GM13976 (cell line): ENCODE measurements at regions not wholly inside any gene's neighbourhood (a gene's known extent, or its start where the extent isn't known, plus 50 kb on each side); places are given as distances from the start of the nearest gene placed in this dataset.
"Not testable (repeated sequence)": the region's sequence is repeated elsewhere in the genome, so short reads cannot be mapped to it uniquely, and the experiment has no call there.

Experiments
- DNase-seq: peaks from one replicate; pipeline ENCODE4 v3.0.0; 2012; ENCODE audit warnings: low spot score
- in situ Hi-C: fragments of 300-500 bp; cut with MboI; formaldehyde crosslinking; loops from one replicate; pipeline ENCODE4 v1.12.0; 2022; ENCODE audit warnings: low sequenced_read_pairs, mixed read lengths, inconsistent platforms; ENCODE audit not compliant: unreplicated experiment
- TF ChIP-seq, protein P1 (sequence below): IDR thresholded peaks from 2 replicates; pipeline ENCODE4 v1.5.1; 2012; ENCODE audit warnings: borderline replicate concordance, mild to moderate bottlenecking; ENCODE audit not compliant: insufficient read depth; ENCODE audit errors: extremely low read depth, missing control alignments, control extremely low read depth

DNA sequence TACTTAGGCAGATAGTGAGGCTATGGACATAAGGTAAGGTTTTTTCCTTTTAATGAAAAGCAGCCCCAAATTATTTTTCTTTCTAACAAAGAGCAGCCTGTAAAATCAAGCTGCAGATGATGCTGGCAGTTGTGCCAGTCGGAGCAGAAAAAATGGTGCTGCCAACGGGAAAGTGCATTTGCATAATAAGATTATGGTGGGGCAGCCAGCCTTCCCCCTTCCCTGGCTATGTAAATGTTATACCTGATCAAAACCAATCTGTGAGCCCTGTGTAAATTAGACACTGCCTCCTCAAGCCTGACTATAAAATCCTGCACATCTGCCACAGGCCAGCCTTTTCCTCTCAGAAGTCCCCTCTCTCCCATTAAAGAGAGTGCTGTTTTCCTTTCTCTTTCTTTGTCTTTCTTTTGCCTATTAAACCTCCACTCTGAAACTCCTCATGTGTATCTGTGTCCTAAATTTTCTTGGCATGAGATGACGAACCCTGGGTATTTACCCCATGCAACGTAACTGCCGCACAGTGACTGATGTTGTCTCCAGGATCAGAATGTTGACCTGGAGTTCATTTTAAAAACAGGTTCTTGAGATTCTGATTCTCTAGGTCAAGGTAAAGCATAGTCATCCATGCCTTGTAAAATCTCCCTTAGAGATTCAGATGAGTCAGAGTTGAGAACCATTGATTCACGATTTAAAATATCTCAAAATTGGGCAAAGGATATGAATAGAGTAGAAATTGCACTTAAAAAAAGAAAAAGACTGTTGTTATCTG is 167.3 kb upstream of the C1GALT1 start:
- TF ChIP-seq, protein P1, sequence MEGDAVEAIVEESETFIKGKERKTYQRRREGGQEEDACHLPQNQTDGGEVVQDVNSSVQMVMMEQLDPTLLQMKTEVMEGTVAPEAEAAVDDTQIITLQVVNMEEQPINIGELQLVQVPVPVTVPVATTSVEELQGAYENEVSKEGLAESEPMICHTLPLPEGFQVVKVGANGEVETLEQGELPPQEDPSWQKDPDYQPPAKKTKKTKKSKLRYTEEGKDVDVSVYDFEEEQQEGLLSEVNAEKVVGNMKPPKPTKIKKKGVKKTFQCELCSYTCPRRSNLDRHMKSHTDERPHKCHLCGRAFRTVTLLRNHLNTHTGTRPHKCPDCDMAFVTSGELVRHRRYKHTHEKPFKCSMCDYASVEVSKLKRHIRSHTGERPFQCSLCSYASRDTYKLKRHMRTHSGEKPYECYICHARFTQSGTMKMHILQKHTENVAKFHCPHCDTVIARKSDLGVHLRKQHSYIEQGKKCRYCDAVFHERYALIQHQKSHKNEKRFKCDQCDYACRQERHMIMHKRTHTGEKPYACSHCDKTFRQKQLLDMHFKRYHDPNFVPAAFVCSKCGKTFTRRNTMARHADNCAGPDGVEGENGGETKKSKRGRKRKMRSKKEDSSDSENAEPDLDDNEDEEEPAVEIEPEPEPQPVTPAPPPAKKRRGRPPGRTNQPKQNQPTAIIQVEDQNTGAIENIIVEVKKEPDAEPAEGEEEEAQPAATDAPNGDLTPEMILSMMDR: no peak
- in situ Hi-C loops: no loop called here
- DNase-seq: no peak

DNA sequence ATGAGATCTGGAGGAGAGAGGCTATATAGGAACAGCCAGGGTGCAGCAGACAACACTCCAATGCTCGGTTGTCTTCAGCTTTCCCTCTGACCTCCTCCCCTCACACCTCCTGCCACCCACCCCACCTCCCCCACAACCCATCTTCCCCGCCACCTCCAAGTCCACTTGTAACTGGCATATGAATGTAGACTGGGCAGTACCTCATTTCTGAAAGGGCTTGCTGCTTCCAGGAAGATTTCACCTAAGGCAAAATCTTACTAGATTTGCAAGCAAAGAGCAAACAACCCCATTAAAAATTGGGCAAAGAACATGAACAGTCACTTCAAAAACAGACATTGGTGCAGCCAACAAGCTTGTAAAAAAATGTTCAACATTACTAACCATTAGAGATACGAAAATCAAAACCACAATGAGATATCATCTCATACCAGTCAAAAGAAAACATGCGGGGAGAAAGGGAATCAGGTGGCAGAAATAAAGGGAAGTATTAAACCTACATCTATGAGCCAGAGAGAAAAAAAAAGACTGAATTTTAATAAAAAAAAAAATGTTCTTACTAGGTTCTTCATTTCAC is 164.6 kb upstream of the C1GALT1 start:
- TF ChIP-seq, protein P1: no peak
- in situ Hi-C loops: no loop called here
- no peak for DNase-seq

DNA sequence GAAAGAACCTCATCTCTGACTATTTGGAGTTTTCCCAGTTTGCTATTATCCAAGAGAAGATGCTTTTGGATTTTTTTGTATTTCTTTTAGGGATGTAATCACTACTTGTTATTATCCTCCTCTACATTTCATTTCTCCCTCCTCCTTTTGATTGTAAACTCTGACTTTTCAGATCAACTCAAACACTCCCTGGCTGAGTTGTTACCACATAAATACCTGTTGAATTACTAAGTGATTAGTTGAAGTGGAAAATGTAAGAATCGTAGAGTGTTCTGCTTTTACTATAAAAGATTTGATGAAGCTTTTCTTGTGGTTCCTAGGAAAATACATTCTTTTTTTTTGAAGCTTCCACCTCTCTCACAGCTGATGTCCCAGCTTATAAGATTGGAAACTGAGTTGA is 164.1 kb upstream of the C1GALT1 start:
- no peak for DNase-seq
- in situ Hi-C loops: no loop called here
- TF ChIP-seq, protein P1: no peak

DNA sequence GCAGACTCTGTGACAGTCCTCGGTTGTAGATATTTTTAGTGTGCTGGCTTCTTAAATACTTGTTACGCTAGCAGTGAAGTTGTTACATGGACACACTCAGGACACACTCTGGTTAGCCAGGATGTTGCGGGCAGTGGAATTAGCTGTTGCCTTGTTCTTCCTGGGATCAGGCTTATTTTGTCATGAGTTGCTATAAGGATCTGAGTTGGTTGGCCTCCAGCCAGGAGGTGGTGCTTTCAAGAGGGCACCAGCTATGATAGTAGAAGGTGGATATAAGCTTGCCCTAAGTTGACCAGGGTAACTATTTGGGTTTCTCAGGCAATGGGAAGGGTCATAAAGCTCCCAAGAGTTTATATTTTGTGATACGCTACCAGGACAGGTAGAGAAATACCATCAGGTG is 150.1 kb upstream of the C1GALT1 start:
- TF ChIP-seq, protein P1: no peak
- DNase-seq: no peak
- in situ Hi-C loops: no loop called here

DNA sequence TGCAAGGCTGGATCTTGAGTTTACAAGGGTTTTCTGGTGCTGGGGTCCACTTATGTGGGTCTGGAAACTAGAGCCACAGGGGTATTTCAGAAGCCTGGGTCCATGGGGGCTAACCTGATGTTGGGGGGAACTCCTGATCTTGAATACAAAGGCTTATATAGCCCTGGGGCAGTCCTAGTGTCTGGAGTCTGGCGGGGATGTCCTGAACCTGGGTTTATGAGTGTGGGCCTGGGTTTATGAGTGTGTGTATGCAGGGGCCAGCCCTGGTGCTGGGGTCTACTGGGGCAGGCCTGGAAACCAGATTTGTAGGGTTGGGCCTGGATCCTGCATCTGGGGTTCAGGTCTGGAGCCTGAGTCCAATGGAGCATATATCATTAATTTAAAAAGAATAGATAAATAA is 146.5 kb upstream of the C1GALT1 start:
- TF ChIP-seq, protein P1: no peak

DNA sequence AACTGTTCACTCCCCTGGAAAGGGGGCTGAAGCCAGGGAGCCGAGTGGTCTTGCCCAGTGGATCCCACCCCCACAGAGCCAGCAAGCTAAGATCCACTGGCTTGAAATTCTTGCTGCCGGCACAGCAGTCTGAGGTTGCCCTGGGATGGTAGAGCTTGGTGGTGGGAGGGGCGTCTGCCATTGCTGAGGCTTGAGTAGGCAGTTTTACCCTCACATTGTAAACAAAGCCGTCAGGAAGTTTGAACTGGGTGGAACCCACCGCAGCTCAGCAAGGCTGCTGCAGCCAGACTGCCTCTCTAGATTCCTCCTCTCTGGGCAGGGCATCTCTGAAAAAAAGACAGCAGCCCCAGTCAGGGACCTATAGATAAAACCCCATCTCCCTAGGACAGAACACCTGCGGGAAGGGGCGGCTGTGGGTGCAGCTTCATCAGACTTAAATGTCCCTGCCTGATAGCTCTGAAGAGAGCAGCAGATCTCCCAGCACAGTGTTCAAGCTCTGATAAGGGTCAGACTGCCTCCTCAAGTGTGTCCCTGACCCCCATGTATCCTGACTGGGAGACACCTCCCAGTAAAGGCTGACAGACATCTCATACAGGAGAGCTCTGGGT is 140.0 kb upstream of the C1GALT1 start:
- DNase-seq, in situ Hi-C loops: not testable (repeated sequence)

More for the DNA sequence above, 146.5 kb upstream of the C1GALT1 start:
- DNase-seq: no peak
- in situ Hi-C loops: no loop called here

DNA sequence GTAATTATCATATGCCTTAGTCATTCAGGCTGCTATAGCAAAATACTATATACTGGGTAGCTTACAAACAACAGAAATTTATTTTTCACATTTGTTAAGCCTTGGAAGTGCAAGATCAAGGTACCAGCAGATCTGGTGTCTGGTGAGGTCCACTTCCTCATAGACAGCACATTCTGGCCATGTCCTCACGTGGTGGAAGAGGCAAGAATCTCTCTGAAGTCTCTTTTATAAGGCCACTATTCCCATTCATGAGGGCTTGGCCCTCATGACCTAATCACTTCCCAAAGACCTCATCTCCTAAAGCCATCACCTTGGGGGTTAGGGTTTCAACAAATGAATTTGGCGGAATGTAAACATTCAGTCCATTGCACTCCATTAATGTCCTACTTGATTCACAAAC is 137.5 kb upstream of the C1GALT1 start:
- in situ Hi-C loops: no loop called here
- DNase-seq: no peak
- TF ChIP-seq, protein P1: no peak
